Fibroblast of the aortic adventitia (primary cell): ENCODE measurements at regions not wholly inside any gene's neighbourhood (a gene's known extent, or its start where the extent isn't known, plus 50 kb on each side); places are given as distances from the start of the nearest gene placed in this dataset.

Experiments used
- DNase-seq: peaks from one replicate; pipeline ENCODE4 v3.0.0-alpha.2; 2010; ENCODE audit warnings: low read depth
- H3K4me3 ChIP-seq: 2 replicates; pipeline ENCODE4 v1.5.1; 2011; ENCODE audit warnings: low read depth, mild to moderate bottlenecking, control low read depth, low read length, moderate library complexity
- TF ChIP-seq, protein P1 (sequence below): IDR thresholded peaks from 2 replicates; pipeline ENCODE4 v1.5.1; 2011; ENCODE audit warnings: mild to moderate bottlenecking, low read length, control low read depth, inconsistent platforms; ENCODE audit not compliant: insufficient read depth

DNA sequence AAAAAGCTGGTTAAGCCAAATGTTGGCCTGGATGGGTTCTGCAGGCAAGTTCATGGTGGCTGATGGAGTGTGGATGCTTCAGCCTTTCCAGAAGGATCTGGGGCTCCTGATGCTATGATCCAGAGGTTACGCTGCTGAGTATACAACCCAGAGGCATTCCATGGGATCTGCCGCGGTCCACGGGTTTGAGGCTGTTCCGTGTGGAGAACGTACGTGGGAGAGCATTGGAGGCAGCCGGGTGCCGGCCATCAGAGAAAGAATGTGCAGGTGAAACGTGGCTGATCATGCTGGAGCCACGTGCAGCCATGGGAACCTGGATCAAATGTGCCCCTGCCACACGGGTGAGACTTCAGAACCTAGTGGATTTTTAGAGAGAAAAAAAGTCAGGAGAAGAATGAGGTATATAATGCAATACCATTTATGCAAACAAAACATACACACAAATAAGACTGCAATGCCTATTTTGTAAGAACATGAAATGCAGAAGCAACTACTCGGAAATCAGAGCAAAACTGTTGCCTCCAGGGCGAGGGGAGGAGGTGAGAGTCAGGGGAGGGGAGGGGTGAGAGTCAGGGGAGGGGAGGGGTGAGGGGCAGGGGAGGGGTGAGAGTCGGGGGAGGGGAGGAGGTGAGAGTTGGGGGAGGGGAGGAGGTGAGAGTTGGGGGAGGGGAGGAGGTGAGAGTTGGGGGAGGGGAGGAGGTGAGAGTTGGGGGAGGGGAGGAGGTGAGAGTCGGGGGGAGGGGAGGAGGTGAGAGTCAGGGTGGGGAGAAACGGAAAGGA is 116.5 kb upstream of the C1orf174 start:
- no peak for DNase-seq
- no peak overlapping the region for H3K4me3 ChIP-seq
- TF ChIP-seq, protein P1, sequence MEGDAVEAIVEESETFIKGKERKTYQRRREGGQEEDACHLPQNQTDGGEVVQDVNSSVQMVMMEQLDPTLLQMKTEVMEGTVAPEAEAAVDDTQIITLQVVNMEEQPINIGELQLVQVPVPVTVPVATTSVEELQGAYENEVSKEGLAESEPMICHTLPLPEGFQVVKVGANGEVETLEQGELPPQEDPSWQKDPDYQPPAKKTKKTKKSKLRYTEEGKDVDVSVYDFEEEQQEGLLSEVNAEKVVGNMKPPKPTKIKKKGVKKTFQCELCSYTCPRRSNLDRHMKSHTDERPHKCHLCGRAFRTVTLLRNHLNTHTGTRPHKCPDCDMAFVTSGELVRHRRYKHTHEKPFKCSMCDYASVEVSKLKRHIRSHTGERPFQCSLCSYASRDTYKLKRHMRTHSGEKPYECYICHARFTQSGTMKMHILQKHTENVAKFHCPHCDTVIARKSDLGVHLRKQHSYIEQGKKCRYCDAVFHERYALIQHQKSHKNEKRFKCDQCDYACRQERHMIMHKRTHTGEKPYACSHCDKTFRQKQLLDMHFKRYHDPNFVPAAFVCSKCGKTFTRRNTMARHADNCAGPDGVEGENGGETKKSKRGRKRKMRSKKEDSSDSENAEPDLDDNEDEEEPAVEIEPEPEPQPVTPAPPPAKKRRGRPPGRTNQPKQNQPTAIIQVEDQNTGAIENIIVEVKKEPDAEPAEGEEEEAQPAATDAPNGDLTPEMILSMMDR: no peak

DNA sequence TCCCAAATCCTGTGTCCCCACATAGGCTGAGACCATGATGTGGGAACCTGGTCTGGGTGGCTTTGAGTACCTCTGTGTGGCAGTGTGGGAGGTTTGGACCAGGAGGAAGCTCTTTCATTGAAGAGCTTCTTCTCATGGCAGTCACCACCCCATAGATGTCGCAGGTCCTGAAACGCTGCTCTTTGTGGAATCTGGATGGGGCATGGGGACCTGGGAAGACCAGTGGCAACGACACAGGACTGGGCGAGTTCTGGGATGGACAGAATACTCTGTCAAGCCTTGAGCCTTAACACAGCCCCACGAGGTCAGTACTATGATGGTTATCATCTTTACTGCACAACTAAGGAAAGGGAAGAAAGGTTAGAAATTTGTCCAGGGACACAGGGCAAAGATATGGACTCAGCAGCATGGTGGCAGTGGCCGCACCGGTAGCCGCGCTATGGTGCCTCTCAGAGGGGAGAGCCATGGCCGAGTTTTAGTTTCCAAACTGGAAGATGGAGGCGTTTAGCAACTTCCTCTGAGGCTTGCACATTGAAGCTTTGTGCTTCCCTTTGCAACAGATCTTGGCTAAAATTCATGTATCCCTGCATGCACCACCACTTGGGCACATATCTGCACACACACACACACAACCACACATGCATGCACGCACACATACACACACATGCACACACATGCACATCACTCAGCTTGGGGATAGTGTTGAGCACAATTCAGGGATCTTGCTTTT is 117.7 kb upstream of the C1orf174 start:
- TF ChIP-seq, protein P1: no peak
- no peak overlapping the region for H3K4me3 ChIP-seq
- no peak for DNase-seq

DNA sequence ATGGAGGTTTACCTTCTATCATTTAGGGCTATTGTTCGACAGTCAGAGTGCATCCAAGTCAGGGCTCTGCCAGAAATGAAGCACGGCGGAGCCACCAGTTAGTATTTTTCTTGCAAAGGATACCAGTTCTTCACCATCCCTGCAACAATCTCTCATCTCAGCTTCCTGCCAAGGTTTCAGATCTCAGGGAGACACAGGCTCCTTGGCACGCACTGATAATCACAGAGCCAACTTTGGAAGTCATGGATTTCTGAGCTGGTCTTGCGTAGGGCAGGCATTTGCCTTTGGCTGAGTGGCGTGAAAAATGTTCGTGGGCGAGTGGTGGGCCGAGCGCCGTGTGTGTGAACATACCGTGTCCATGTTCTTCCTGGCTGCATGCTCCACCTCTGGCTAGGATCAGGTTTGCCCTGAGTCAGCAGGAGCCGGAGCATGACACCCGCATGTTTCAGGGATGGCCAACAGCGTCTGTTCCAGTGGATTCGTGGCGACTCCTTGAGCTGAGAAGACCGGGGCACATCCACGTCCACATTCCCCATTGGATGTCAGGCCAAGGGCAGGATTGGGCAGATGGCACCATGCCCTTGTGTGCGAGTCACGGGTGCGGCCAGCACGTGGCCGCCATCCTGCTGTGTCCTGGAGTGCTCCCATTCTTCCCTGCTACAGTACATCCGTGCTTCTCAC is 118.5 kb upstream of the C1orf174 start:
- H3K4me3 ChIP-seq: no peak overlapping the region
- no peak for DNase-seq
- TF ChIP-seq, protein P1: no peak

DNA sequence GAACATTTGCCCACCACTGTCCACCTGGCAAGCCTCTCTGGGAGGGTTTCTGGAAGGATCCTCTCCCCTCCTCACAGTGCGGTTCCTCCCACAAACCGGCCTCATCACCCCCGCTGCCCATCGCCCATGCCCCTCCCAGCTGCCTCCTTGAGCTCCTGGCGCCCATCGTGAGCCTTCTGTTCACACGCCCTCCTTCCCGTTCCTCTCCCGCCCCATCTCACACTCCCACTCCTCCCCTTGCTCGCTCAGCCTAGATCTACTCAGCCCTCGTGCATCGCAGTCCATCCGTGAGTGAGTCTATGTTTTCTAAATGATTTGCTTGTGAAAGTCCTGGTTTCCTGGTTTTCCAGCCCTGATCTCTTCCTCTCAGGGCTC is 119.1 kb upstream of the C1orf174 start:
- TF ChIP-seq, protein P1: no peak
- DNase-seq: no peak
- no peak overlapping the region for H3K4me3 ChIP-seq

DNA sequence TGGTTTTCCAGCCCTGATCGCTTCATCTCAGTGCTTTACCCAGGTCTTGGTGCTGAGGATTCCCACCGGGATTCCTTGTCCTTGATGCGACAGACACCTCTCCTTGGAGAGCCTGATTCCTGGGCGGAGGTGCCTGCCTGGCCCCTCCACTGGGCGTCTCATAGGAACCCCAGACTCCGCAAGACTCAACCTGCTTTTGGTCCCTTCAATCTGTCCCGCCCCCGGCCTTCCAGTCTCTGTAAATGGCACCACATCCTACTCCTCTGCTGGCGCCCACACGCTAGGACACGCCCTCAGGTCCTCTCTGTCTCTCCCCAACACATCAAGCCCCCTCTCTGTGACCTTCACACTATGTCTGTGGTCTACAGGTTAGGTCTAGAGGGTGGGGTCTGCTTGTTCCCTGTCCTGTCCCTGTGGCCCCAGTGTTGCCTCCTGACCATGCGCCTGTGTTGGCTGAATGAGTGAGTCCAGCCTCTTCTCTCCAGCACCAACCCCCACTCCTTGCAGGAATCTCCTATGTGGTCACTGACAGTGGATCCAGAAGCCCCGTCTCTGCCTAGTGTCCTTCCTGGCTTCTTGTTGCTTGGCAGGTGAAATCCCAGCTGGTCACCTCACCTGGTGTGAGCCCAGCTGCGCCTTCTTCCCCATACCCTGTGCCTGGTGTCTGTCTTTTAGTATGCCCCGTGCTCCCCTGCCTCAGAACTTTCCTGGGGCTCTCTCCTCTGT is 119.7 kb upstream of the C1orf174 start:
- TF ChIP-seq, protein P1: no peak
- H3K4me3 ChIP-seq: no peak overlapping the region
- DNase-seq: no peak

DNA sequence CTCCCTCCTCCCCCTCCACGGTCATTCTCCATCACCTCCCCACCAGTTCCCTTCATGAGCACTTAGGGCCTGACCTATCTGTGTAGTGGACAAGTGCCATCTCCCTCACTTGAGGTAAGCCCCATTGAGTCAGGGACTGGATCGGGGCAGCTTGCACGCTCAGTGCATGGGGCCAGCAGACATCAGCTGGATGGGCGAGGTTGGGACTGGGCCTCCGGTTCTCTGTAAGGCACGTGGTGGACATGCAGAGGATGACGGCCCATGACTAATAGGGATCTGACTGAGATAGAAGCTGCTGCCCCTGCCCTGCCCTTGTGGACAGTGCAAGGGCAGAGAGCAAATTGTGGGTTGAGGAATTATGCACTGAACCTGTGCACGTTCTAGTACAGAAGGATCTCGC is 120.4 kb upstream of the C1orf174 start:
- TF ChIP-seq, protein P1: no peak
- H3K4me3 ChIP-seq: no peak overlapping the region
- no peak for DNase-seq
